G401 (cell line): ENCODE measurements at regions not wholly inside any gene's neighbourhood (a gene's known extent, or its start where the extent isn't known, plus 50 kb on each side); places are given as distances from the start of the nearest gene placed in this dataset.

ENCODE experiments used
- DNase-seq: peaks from one replicate; pipeline ENCODE4 v3.0.0-alpha.2; 2015; ENCODE audit warnings: low spot score
- in situ Hi-C: cut with HindIII; loops from 2 replicates; pipeline ENCODE4 v1.10.0; 2016; ENCODE audit warnings: low sequenced_read_pairs, mixed read lengths

GRCh38 chr22:47299863-47300697 lies 537.6 kb downstream of the TBC1D22A start:
- DNase-seq: no peak
- in situ Hi-C loops: no loop called here

- in situ Hi-C loops: no loop called here
These were observed 536.9 kb downstream of the TBC1D22A start for GRCh38 chr22:47299211-47299862.

GRCh38 chr22:47298017-47298785 lies 535.8 kb downstream of the TBC1D22A start:
- no peak for DNase-seq
- in situ Hi-C loops: no loop called here

More at GRCh38 chr22:47299211-47299862, 536.9 kb downstream of the TBC1D22A start:
- DNase-seq: no peak

- in situ Hi-C loops: no loop called here
- DNase-seq: no peak
These were observed 535.0 kb downstream of the TBC1D22A start for GRCh38 chr22:47297261-47298016.

GRCh38 chr22:47296405-47297260 lies 534.2 kb downstream of the TBC1D22A start:
- no peak for DNase-seq
- in situ Hi-C loops: no loop called here

- in situ Hi-C loops: no loop called here
- no peak for DNase-seq
These were observed 533.5 kb downstream of the TBC1D22A start for GRCh38 chr22:47295982-47296381.

GRCh38 chr22:47295226-47295901 lies 532.9 kb downstream of the TBC1D22A start:
- in situ Hi-C loops: no loop called here
- DNase-seq: no peak

- DNase-seq: no peak
- in situ Hi-C loops: no loop called here
These were observed 532.1 kb downstream of the TBC1D22A start for GRCh38 chr22:47294576-47294975.

- in situ Hi-C loops: no loop called here
These were observed 531.7 kb downstream of the TBC1D22A start for GRCh38 chr22:47294222-47294532.

GRCh38 chr22:47293368-47294221 lies 531.1 kb downstream of the TBC1D22A start:
- in situ Hi-C loops: no loop called here
- no peak for DNase-seq

More at GRCh38 chr22:47294222-47294532, 531.7 kb downstream of the TBC1D22A start:
- DNase-seq: no peak

- in situ Hi-C loops: no loop called here
These were observed 530.3 kb downstream of the TBC1D22A start for GRCh38 chr22:47292546-47293320.

GRCh38 chr22:47291565-47292495 lies 529.4 kb downstream of the TBC1D22A start:
- no peak for DNase-seq

More at GRCh38 chr22:47292546-47293320, 530.3 kb downstream of the TBC1D22A start:
- no peak for DNase-seq

GRCh38 chr22:47290706-47291430 lies 528.4 kb downstream of the TBC1D22A start:
- in situ Hi-C loops: no loop called here

More at GRCh38 chr22:47291565-47292495, 529.4 kb downstream of the TBC1D22A start:
- in situ Hi-C loops: no loop called here

GRCh38 chr22:47289336-47289985 lies 527.0 kb downstream of the TBC1D22A start:
- in situ Hi-C loops: no loop called here
- no peak for DNase-seq

More at GRCh38 chr22:47290706-47291430, 528.4 kb downstream of the TBC1D22A start:
- no peak for DNase-seq
